CD4-positive, alpha-beta memory T cell (primary cell): ENCODE measurements at regions not wholly inside any gene's neighbourhood (a gene's known extent, or its start where the extent isn't known, plus 50 kb on each side); places are given as distances from the start of the nearest gene placed in this dataset.

Experiments used
- CTCF ChIA-PET: fragments of 350-600 bp; sonication (Branson Sonifier 250); formaldehyde crosslinking; loops from one replicate; lab custom pipeline; 2021; ENCODE audit warnings: inconsistent platforms; ENCODE audit not compliant: partially characterized antibody; lab: Charles Lee
- POLR2A ChIA-PET: fragments of 350-600 bp; sonication (Branson Sonifier 250); formaldehyde crosslinking; loops from one replicate; lab custom pipeline; 2021; ENCODE audit not compliant: partially characterized antibody; lab: Charles Lee
- DNase-seq, 5 donors: peaks; one replicate each; pipeline versions ENCODE4 v3.0.0 to v3.0.0-alpha.2; 2020 to 2022; ENCODE audit warnings: mixed read lengths in 1 of 5
- H3K27ac ChIP-seq: one replicate; pipeline ENCODE4 v1.7.0; 2013; ENCODE audit warnings: low read depth, low read length
- H3K27me3 ChIP-seq: 2 replicates; pipeline ENCODE4 v1.7.0; 2013; ENCODE audit warnings: mild to moderate bottlenecking, low read length, moderate library complexity; ENCODE audit not compliant: insufficient read depth
- H3K36me3 ChIP-seq: 2 replicates; pipeline ENCODE4 v1.7.0; 2013; ENCODE audit warnings: mild to moderate bottlenecking, low read length, moderate library complexity; ENCODE audit not compliant: insufficient read depth
- H3K4me1 ChIP-seq: 2 replicates; pipeline ENCODE4 v1.7.0; 2013; ENCODE audit warnings: mild to moderate bottlenecking, low read length, moderate library complexity; ENCODE audit not compliant: insufficient read depth
- H3K4me3 ChIP-seq, 2 donors: one replicate each; pipeline ENCODE4 v1.7.0; 2013; ENCODE audit warnings: low read length in 2 of 2, mild to moderate bottlenecking in 1 of 2
- H3K9me3 ChIP-seq, 2 donors: one replicate each; pipeline ENCODE4 v1.7.0; 2013; ENCODE audit warnings: low read length in 2 of 2, control low read depth in 1 of 2; ENCODE audit not compliant: control insufficient read depth in 1 of 2
- H3K27ac Mint-ChIP-seq, 7 donors: one replicate each; pipeline ENCODE4 v1.8.0; 2020 to 2021; ENCODE audit warnings: mixed read lengths in 7 of 7, mild to moderate bottlenecking in 6 of 7, inconsistent platforms in 3 of 7, moderate library complexity in 3 of 7
- H3K27me3 Mint-ChIP-seq, 2 donors: one replicate each; pipeline ENCODE4 v1.8.0; 2020 to 2021; ENCODE audit warnings: mixed read lengths in 2 of 2
- H3K36me3 Mint-ChIP-seq, 2 donors: one replicate each; pipeline ENCODE4 v1.8.0; 2020 to 2021; ENCODE audit warnings: mixed read lengths in 2 of 2, inconsistent platforms in 1 of 2, mild to moderate bottlenecking in 1 of 2
- H3K4me1 Mint-ChIP-seq, 4 donors: one replicate each; pipeline ENCODE4 v1.8.0; 2020 to 2021; ENCODE audit warnings: mixed read lengths in 4 of 4, mild to moderate bottlenecking in 1 of 4
- H3K4me3 Mint-ChIP-seq, 8 donors: one replicate each; pipeline ENCODE4 v1.8.0; 2020 to 2021; ENCODE audit warnings: mixed read lengths in 8 of 8, mild to moderate bottlenecking in 7 of 8, moderate library complexity in 6 of 8, inconsistent platforms in 3 of 8
- H3K9me3 Mint-ChIP-seq, 8 donors: one replicate each; pipeline ENCODE4 v1.8.0; 2020 to 2021; ENCODE audit warnings: mixed read lengths in 8 of 8, mild to moderate bottlenecking in 5 of 8, inconsistent platforms in 3 of 8, moderate library complexity in 1 of 8
- intact Hi-C: fragments of 100-400 bp; cut with micrococcal nuclease; formaldehyde crosslinking; loops from one replicate; pipeline ENCODE4 v1.15.1; 2023

- Mint-ChIP-seq H3K4me1 (no peaks in the 10 kb centered on the region), H3K4me3 (no peak overlapping the region), H3K27ac (no peak overlapping the region), H3K36me3 (no peaks in the 10 kb centered on the region), H3K9me3 (peaks cover under 1 to 14% (median 3%) of the 10 kb centered on the region in 8 donors), H3K27me3 (no peaks in the 10 kb centered on the region)
- Histone ChIP-seq H3K9me3 (no peaks in the 10 kb centered on the region), H3K27me3 (no peaks in the 10 kb centered on the region), H3K36me3 (no peaks in the 10 kb centered on the region), H3K4me3 (no peak overlapping the region), H3K27ac (no peak overlapping the region), H3K4me1 (no peaks in the 10 kb centered on the region)
- intact Hi-C loops, result no loop called here
- ChIA-PET CTCF (no interaction called here), POLR2A (no interaction called here)
- DNase-seq, result no peak
Observed at GRCh38 chr10:37713132-37713501, 144.3 kb downstream of the ZNF248 start.

GRCh38 chr10:37712489-37713131 is 144.8 kb downstream of the ZNF248 start:
- no peaks in the 10 kb centered on the region for H3K36me3 Mint-ChIP-seq
- H3K9me3 Mint-ChIP-seq, result peaks cover 0 to 9% (median 2%) of the 10 kb centered on the region in 8 donors
- no peaks in the 10 kb centered on the region for H3K4me1 ChIP-seq
- H3K36me3 ChIP-seq, result no peaks in the 10 kb centered on the region
- ChIA-PET CTCF (no interaction called here), POLR2A (no interaction called here)
- DNase-seq, result no peak
- no peaks in the 10 kb centered on the region for H3K4me1 Mint-ChIP-seq
- H3K27me3 ChIP-seq, result no peaks in the 10 kb centered on the region
- no peak overlapping the region for H3K27ac Mint-ChIP-seq
- H3K27me3 Mint-ChIP-seq, result no peaks in the 10 kb centered on the region
- intact Hi-C loops, result no loop called here
- no peak overlapping the region for H3K4me3 ChIP-seq
- H3K4me3 Mint-ChIP-seq, result no peak overlapping the region
- no peaks in the 10 kb centered on the region for H3K9me3 ChIP-seq
- H3K27ac ChIP-seq, result no peak overlapping the region

GRCh38 chr10:37711617-37712488 is 145.6 kb downstream of the ZNF248 start:
- no peak overlapping the region for H3K4me3 ChIP-seq
- H3K27ac ChIP-seq, result no peak overlapping the region
- no peaks in the 10 kb centered on the region for H3K9me3 ChIP-seq
- Mint-ChIP-seq H3K27me3 (no peaks in the 10 kb centered on the region), H3K4me3 (no peak overlapping the region), H3K36me3 (no peaks in the 10 kb centered on the region), H3K27ac (no peak overlapping the region), H3K4me1 (no peaks in the 10 kb centered on the region), H3K9me3 (peaks cover 0 to 4% (median under 1%) of the 10 kb centered on the region in 8 donors)
- intact Hi-C loops, result no loop called here
- H3K36me3 ChIP-seq, result no peaks in the 10 kb centered on the region
- H3K27me3 ChIP-seq, result no peaks in the 10 kb centered on the region
- ChIA-PET CTCF (no interaction called here), POLR2A (no interaction called here)
- H3K4me1 ChIP-seq, result no peaks in the 10 kb centered on the region
- DNase-seq, result no peak

GRCh38 chr10:37710831-37711616 is 146.4 kb downstream of the ZNF248 start:
- H3K27ac ChIP-seq, result no peak overlapping the region
- intact Hi-C loops, result no loop called here
- H3K27me3 ChIP-seq, result no peaks in the 10 kb centered on the region
- H3K9me3 ChIP-seq, result no peaks in the 10 kb centered on the region
- H3K4me1 ChIP-seq, result no peaks in the 10 kb centered on the region
- H3K4me3 ChIP-seq, result no peak overlapping the region
- no peak for DNase-seq
- ChIA-PET CTCF (no interaction called here), POLR2A (no interaction called here)
- Mint-ChIP-seq H3K4me1 (no peaks in the 10 kb centered on the region), H3K27me3 (no peaks in the 10 kb centered on the region), H3K27ac (no peak overlapping the region), H3K9me3 (peaks cover 0 to 7% (median 2%) of the 10 kb centered on the region in 8 donors), H3K36me3 (no peaks in the 10 kb centered on the region), H3K4me3 (no peak overlapping the region)
- H3K36me3 ChIP-seq, result no peaks in the 10 kb centered on the region

GRCh38 chr10:37707829-37708578 is 149.4 kb downstream of the ZNF248 start:
- H3K27ac ChIP-seq, result no peak overlapping the region
- H3K4me1 Mint-ChIP-seq, result no peaks in the 10 kb centered on the region
- no peaks in the 10 kb centered on the region for H3K27me3 Mint-ChIP-seq
- DNase-seq, result no peak
- H3K9me3 Mint-ChIP-seq, result peaks cover 0 to 9% (median 3%) of the 10 kb centered on the region in 8 donors
- H3K36me3 ChIP-seq, result no peaks in the 10 kb centered on the region
- CTCF ChIA-PET, result no interaction called here
- no peak overlapping the region for H3K27ac Mint-ChIP-seq
- no peaks in the 10 kb centered on the region for H3K4me1 ChIP-seq
- no peak overlapping the region for H3K4me3 ChIP-seq
- no peaks in the 10 kb centered on the region for H3K9me3 ChIP-seq
- intact Hi-C loops, result no loop called here
- POLR2A ChIA-PET, result no interaction called here
- H3K27me3 ChIP-seq, result no peaks in the 10 kb centered on the region
- H3K4me3 Mint-ChIP-seq, result no peak overlapping the region
- H3K36me3 Mint-ChIP-seq, result no peaks in the 10 kb centered on the region

DNA sequence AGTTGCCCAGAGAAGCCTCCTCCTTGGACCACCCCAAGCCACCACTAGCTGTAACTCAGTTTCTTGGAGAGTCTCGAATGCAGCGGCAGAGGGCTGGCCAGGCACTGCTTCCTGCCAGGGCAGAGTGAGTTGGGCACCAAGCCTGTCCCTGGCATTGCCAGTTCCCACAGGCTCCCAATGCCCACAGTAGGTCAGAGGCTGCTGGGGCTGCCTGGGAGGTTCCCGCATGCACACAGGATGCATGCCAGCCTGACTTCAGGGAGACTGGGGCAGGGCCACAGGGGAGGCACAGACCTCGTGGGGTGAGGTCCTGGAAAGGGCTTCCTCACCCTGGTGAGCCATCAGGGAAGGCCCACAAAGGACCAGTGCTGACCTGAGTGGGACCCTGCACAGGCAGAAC is 152.8 kb downstream of the ZNF248 start:
- Mint-ChIP-seq H3K4me1 (no peaks in the 10 kb centered on the region), H3K27ac (no peak overlapping the region), H3K9me3 (peaks cover 0 to 16% (median 5%) of the 10 kb centered on the region in 8 donors), H3K4me3 (no peak overlapping the region), H3K27me3 (no peaks in the 10 kb centered on the region), H3K36me3 (peaks cover 0 to 3% of the 10 kb centered on the region in 2 donors)
- H3K4me1 ChIP-seq, result no peaks in the 10 kb centered on the region
- H3K9me3 ChIP-seq, result no peaks in the 10 kb centered on the region
- intact Hi-C loops, result no loop called here
- ChIA-PET CTCF (no interaction called here), POLR2A (no interaction called here)
- no peaks in the 10 kb centered on the region for H3K27me3 ChIP-seq
- H3K4me3 ChIP-seq, result no peak overlapping the region
- no peaks in the 10 kb centered on the region for H3K36me3 ChIP-seq
- peak in 1 of 5 donors; percentile 13 for DNase-seq
- no peak overlapping the region for H3K27ac ChIP-seq
